Limb (tissue), 2 donors: ENCODE measurements at regions not wholly inside any gene's neighbourhood (a gene's known extent, or its start where the extent isn't known, plus 50 kb on each side); places are given as distances from the start of the nearest gene placed in this dataset.

Experiments used
- DNase-seq, 2 donors: peaks; one replicate each; pipeline ENCODE4 v3.0.0-alpha.2; 2016; ENCODE audit errors: extremely low spot score in 2 of 2

DNA sequence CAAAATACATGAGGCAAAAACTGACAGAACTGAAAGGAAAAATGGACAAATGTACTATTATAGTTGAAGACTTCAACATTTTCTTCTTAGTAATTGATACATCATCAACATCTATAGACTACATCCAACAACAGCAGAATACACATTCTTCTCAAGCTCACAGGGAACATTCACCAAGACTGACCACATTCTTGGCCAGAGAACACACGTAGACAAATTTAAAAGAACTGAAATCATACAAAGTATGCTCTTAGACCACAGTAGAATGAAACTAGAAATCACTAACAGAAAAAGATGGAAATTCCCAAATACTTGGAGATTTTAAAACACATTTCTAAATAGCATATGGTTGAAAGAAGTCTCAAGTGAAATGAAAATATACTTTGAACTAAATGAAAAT, 55.1 kb upstream of the NSMCE3 start:
- no peak for DNase-seq

GRCh38 chr15:29323557-29323956, 53.9 kb upstream of the NSMCE3 start:
- DNase-seq = no peak

DNA sequence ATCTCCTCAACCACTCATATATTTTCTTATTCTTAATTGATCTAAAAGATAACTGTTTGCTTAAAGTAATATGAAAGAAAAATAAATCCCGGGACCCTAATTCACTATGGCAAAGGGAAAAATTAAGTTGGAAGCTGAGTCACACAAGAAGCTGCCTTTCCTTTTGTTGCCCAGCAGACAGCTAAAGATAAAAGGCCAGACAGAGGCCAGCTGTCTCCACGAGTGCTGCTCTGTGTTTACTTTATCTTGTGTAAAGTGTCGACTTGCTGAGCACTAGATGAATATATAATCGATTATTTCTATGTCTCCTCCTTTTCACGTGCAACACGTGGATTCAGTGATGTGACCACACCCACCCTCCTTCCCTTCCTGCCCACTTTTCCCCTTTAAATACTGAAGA, 52.8 kb upstream of the NSMCE3 start:
- DNase-seq = no peak

DNA sequence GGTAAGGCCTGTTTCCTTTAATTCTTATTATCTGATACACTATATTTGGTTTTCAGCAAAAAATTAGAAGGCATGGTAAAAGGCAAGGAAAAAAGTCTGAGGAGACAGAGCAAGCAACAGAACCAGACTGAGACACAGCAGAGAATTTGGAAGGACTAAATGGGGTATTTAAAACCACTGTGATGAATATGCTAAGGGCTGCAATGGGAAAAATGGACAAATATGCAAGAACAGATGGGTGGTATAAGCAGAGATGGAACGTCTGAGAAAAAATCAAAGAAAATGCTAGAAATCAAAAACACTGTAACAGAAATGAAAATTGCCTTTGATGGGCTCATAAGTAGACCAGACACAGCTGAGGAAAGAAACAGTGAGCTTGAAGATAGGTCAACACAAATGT, 50.8 kb upstream of the NSMCE3 start:
- no peak for DNase-seq

DNA sequence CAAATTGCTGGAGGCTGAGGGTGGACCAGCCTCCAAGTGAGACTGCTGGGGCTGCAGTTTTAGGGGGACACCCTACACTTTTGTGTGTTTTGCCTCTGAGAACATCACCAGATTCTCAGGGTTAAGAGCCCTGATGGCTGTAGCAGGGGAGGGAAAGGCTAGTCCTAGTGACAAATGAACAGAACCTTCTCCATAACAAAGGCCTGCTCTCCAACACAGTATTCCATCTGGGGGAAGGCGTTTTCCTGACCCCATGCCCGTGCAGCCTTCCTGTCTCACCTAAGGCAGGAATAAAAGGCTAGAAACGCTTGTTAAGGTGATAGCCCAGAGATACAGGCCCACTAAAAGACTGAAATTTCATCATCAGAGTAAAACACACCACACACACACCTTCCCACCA, 50.2 kb upstream of the NSMCE3 start:
- no peak for DNase-seq
